ENCODE measurements at regions not wholly inside any gene's neighbourhood (a gene's known extent, or its start where the extent isn't known, plus 50 kb on each side); places are given as distances from the start of the nearest gene placed in this dataset.

- TF ChIP-seq FOXP4 (CRISPR knock-in tag; IDR thresholded peaks at IDR 0.05), result no peak
- TF ChIP-seq ZNF671 (CRISPR knock-in tag; IDR thresholded peaks at IDR 0.05), result no peak
- no peak for TF ChIP-seq FOXJ3 (CRISPR knock-in tag; IDR thresholded peaks at IDR 0.05; ENCODE audit: borderline replicate concordance)
- TF ChIP-seq MYBL2 (CRISPR knock-in tag; IDR thresholded peaks at IDR 0.05), result no peak
- no peak for TF ChIP-seq PRDM15 (CRISPR knock-in tag; IDR thresholded peaks at IDR 0.05)
- no peak for TF ChIP-seq NFE2L1 (CRISPR knock-in tag; IDR thresholded peaks at IDR 0.05)
- TF ChIP-seq, protein P1, sequence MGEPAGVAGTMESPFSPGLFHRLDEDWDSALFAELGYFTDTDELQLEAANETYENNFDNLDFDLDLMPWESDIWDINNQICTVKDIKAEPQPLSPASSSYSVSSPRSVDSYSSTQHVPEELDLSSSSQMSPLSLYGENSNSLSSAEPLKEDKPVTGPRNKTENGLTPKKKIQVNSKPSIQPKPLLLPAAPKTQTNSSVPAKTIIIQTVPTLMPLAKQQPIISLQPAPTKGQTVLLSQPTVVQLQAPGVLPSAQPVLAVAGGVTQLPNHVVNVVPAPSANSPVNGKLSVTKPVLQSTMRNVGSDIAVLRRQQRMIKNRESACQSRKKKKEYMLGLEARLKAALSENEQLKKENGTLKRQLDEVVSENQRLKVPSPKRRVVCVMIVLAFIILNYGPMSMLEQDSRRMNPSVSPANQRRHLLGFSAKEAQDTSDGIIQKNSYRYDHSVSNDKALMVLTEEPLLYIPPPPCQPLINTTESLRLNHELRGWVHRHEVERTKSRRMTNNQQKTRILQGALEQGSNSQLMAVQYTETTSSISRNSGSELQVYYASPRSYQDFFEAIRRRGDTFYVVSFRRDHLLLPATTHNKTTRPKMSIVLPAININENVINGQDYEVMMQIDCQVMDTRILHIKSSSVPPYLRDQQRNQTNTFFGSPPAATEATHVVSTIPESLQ (CRISPR knock-in tag; IDR thresholded peaks at IDR 0.05), result no peak
- no peak for TF ChIP-seq ZNF423 (CRISPR knock-in tag; IDR thresholded peaks at IDR 0.05)
- TF ChIP-seq ZNF219 (CRISPR knock-in tag; IDR thresholded peaks at IDR 0.05; ENCODE audit: borderline replicate concordance), result no peak
- TF ChIP-seq, protein P2, sequence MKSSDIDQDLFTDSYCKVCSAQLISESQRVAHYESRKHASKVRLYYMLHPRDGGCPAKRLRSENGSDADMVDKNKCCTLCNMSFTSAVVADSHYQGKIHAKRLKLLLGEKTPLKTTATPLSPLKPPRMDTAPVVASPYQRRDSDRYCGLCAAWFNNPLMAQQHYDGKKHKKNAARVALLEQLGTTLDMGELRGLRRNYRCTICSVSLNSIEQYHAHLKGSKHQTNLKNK (CRISPR knock-in tag; IDR thresholded peaks at IDR 0.05), result no peak
These were observed 128.7 kb downstream of the LMO4 start (continued) for GRCh38 chr1:87457408-87457807.

DNA sequence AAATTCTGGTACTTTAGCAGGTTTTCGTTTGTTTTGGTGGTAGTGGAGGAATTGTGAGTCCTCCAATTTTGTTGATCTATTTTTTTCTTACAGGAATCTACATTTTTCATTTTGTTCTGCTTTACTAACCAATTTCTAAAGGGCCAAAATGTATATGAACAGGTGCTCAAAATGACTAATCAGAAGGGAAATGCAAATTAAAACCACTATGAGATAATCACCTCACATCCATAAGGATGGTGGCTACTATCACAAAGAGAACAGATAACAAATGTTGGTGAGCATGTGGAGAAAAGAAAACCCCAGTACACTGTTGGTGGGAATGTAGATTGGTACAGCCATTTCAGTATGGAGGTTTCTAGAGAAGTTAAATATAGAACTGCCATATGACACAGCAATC is 134.2 kb downstream of the LMO4 start:
- Mint-ChIP-seq H3K4me1 (peaks cover 31% of the 10 kb centered on the region), H3K9me3 (peaks cover 26% of the 10 kb centered on the region), H3K27me3 (ENCODE audit: low read depth) (peaks cover 4% of the 10 kb centered on the region; the same call in 1 of the 2 replicates), H3K27ac (no peak overlapping the region), H3K4me3 (no peak overlapping the region), H3K36me3 (peaks cover 25% of the 10 kb centered on the region)
- ATAC-seq, result no peak
- DNase-seq (ENCODE audit: low spot score), result no peak
- ChIA-PET CTCF (no interaction called here), POLR2A (no interaction called here)
- TF ChIP-seq NFYB (CRISPR knock-in tag; conservative IDR thresholded peaks at IDR 0.05; ENCODE audit: low read depth) (no peak), AFF4 (CRISPR knock-in tag; IDR thresholded peaks at IDR 0.05; ENCODE audit: borderline replicate concordance) (no peak), JUN (CRISPR knock-in tag; IDR thresholded peaks at IDR 0.05) (no peak), JAZF1 (CRISPR knock-in tag; IDR thresholded peaks at IDR 0.05) (no peak), CDX4 (CRISPR knock-in tag; IDR thresholded peaks at IDR 0.05; ENCODE audit: borderline replicate concordance) (no peak), NR1H2 (CRISPR knock-in tag; IDR thresholded peaks at IDR 0.05) (no peak), OVOL2 (CRISPR knock-in tag; IDR thresholded peaks at IDR 0.05; ENCODE audit: borderline replicate concordance) (no peak), IRF2 (CRISPR knock-in tag; IDR thresholded peaks at IDR 0.05; ENCODE audit: borderline replicate concordance, low read depth) (no peak), ZNF219 (CRISPR knock-in tag; IDR thresholded peaks at IDR 0.05; ENCODE audit: borderline replicate concordance) (no peak)
- TF ChIP-seq, protein P3, sequence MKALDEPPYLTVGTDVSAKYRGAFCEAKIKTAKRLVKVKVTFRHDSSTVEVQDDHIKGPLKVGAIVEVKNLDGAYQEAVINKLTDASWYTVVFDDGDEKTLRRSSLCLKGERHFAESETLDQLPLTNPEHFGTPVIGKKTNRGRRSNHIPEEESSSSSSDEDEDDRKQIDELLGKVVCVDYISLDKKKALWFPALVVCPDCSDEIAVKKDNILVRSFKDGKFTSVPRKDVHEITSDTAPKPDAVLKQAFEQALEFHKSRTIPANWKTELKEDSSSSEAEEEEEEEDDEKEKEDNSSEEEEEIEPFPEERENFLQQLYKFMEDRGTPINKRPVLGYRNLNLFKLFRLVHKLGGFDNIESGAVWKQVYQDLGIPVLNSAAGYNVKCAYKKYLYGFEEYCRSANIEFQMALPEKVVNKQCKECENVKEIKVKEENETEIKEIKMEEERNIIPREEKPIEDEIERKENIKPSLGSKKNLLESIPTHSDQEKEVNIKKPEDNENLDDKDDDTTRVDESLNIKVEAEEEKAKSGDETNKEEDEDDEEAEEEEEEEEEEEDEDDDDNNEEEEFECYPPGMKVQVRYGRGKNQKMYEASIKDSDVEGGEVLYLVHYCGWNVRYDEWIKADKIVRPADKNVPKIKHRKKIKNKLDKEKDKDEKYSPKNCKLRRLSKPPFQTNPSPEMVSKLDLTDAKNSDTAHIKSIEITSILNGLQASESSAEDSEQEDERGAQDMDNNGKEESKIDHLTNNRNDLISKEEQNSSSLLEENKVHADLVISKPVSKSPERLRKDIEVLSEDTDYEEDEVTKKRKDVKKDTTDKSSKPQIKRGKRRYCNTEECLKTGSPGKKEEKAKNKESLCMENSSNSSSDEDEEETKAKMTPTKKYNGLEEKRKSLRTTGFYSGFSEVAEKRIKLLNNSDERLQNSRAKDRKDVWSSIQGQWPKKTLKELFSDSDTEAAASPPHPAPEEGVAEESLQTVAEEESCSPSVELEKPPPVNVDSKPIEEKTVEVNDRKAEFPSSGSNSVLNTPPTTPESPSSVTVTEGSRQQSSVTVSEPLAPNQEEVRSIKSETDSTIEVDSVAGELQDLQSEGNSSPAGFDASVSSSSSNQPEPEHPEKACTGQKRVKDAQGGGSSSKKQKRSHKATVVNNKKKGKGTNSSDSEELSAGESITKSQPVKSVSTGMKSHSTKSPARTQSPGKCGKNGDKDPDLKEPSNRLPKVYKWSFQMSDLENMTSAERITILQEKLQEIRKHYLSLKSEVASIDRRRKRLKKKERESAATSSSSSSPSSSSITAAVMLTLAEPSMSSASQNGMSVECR (CRISPR knock-in tag; IDR thresholded peaks at IDR 0.05; ENCODE audit: borderline replicate concordance), result no peak
